ENCODE measurements at regions not wholly inside any gene's neighbourhood (a gene's known extent, or its start where the extent isn't known, plus 50 kb on each side); places are given as distances from the start of the nearest gene placed in this dataset.

DNA sequence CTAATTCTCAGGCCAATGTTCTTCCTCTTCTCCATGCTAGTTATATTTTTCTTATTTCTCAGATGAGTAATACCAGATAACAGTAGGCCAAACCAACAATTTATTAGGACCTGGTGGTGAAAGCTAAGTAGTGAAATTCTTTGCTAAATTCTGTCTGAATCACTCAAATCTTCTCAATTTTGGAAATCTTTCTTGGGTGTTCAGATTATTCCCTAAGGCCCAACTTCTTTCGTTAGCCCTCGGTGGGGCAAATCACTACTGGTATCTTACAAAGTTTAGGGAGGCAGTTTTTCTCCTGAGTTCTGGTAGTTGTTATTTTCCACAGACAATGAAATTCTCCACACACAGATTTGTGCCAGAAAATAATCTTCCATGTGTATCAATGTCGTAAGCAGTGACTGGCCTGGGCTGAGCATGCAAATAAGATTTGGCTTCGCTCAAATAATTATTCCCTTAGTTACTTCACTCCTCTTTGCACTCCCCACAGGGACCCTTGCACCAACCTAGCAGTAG is 443.5 kb upstream of the SLC14A2 start:
- H3K27ac ChIP-seq = no peak overlapping the region
- TF ChIP-seq, protein P1, sequence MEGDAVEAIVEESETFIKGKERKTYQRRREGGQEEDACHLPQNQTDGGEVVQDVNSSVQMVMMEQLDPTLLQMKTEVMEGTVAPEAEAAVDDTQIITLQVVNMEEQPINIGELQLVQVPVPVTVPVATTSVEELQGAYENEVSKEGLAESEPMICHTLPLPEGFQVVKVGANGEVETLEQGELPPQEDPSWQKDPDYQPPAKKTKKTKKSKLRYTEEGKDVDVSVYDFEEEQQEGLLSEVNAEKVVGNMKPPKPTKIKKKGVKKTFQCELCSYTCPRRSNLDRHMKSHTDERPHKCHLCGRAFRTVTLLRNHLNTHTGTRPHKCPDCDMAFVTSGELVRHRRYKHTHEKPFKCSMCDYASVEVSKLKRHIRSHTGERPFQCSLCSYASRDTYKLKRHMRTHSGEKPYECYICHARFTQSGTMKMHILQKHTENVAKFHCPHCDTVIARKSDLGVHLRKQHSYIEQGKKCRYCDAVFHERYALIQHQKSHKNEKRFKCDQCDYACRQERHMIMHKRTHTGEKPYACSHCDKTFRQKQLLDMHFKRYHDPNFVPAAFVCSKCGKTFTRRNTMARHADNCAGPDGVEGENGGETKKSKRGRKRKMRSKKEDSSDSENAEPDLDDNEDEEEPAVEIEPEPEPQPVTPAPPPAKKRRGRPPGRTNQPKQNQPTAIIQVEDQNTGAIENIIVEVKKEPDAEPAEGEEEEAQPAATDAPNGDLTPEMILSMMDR (IDR thresholded peaks at IDR 0.05) = no peak
- no peak for TF ChIP-seq POLR2A (IDR thresholded peaks at IDR 0.05)
- no peak for DNase-seq
- 83 to 97% methylated on average over 4 of the region's 4 CpGs for WGBS, 2 donors
- H3K4me1 ChIP-seq = no peaks in the 10 kb centered on the region
- no peaks in the 10 kb centered on the region for H3K36me3 ChIP-seq (ENCODE audit: low read depth, missing control alignments)
- intact Hi-C loops (cut with DNase I; ENCODE audit: low total_unique reads) = no loop called here
- no peak overlapping the region for H3K4me3 ChIP-seq
- H3K9me3 ChIP-seq = no peaks in the 10 kb centered on the region
- no peaks in the 10 kb centered on the region for H3K27me3 ChIP-seq

DNA sequence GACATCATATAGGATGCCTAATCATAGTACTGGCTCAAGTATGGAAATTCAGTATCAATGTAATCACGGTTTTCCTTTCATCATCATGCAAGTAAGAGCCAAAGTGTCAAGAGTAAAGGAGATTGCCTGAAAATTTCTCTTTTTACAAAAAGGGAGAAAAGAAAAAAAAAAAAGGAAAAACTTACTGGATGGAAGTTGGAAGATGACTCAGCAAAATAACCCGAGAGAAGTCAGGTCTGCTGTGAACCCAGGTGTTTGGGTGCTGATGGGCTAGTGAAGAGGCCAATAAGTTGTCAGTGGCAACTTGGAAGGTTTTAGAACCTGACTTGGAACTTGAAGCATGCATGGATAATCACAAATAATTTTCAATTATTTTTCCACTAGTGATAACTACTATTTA is 441.9 kb upstream of the SLC14A2 start:
- H3K27me3 ChIP-seq = no peaks in the 10 kb centered on the region
- no peaks in the 10 kb centered on the region for H3K9me3 ChIP-seq
- no peak for DNase-seq
- no peaks in the 10 kb centered on the region for H3K4me1 ChIP-seq
- 83 to 94% methylated on average over 2 of the region's 2 CpGs for WGBS, 2 donors
- no peaks in the 10 kb centered on the region for H3K36me3 ChIP-seq (ENCODE audit: low read depth, missing control alignments)
- intact Hi-C loops (cut with DNase I; ENCODE audit: low total_unique reads) = no loop called here
- no peak overlapping the region for H3K4me3 ChIP-seq
- TF ChIP-seq POLR2A (IDR thresholded peaks at IDR 0.05) = no peak
- TF ChIP-seq, protein P1 (IDR thresholded peaks at IDR 0.05) = no peak
- H3K27ac ChIP-seq = no peak overlapping the region

DNA sequence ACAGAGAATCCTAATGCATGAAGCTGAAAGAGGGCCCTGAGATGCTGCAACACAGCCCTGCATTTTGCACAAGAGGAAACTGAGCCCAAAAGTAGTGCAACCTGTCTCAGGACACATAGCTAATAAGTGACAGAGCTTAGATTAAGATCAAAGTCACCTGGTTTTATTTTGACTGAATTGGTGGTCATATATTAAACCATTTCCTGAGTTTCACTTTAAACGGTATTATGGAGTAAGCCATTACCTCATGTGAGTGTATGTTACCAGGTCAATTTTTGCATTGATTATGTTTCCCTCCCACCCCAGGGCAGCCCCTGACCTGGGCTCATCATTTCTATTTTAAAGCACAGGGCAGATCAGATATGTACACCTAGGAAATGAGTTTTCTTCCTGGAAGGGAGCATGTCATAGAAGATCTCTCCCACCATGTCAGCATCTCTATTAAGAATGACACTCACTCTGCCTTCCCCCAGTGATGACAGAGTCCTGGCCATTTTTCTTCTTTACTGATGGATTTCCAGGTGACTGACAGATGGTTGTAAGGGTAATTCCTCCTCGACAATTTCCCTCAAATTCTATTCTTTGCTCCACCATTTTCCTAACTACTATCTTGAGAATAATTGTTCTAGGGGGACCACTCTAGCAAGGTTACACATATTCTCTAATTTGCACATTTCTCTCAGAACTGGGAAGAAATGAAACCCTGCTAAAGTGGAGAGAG is 441.3 kb upstream of the SLC14A2 start:
- intact Hi-C loops (cut with DNase I; ENCODE audit: low total_unique reads) = no loop called here
- DNase-seq = no peak

DNA sequence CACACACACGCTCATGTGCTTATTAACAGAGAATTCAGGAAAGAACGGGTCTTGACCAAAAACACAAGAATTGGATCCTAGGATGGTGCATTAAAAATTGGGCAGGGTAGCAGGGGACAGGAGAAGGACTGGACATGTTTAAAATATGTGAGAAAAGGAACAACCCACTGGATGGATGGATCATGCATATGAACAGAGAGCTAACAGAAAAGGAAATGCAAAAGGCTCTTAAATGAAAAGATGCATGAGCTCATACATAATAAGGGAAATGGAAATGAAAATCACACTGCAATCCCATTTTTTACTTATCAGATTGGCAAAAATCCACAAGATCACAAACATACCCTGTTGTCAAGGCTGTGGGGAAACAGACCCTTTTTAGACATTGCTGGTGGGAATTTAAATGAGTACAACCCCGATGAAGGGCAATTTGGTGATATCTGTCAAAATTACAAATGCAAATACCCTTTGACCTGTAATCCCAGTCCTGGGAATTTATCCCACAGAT is 440.6 kb upstream of the SLC14A2 start:
- Histone ChIP-seq H3K4me1 (no peaks in the 10 kb centered on the region), H3K36me3 (ENCODE audit: low read depth, missing control alignments) (no peaks in the 10 kb centered on the region), H3K27me3 (no peaks in the 10 kb centered on the region), H3K9me3 (no peaks in the 10 kb centered on the region), H3K27ac (no peak overlapping the region), H3K4me3 (no peak overlapping the region)
- 87 to 94% methylated on average over 3 of the region's 3 CpGs for WGBS, 2 donors
- intact Hi-C loops (cut with DNase I; ENCODE audit: low total_unique reads) = no loop called here
- TF ChIP-seq, protein P1 (IDR thresholded peaks at IDR 0.05) = no peak
- no peak for TF ChIP-seq POLR2A (IDR thresholded peaks at IDR 0.05)
- no peak for DNase-seq

More for the DNA sequence above, 441.3 kb upstream of the SLC14A2 start:
- H3K9me3 ChIP-seq = no peaks in the 10 kb centered on the region
- H3K4me3 ChIP-seq = no peak overlapping the region
- 79 to 91% methylated on average over 2 of the region's 2 CpGs for WGBS, 2 donors
- no peaks in the 10 kb centered on the region for H3K27me3 ChIP-seq
- no peaks in the 10 kb centered on the region for H3K4me1 ChIP-seq
- no peaks in the 10 kb centered on the region for H3K36me3 ChIP-seq (ENCODE audit: low read depth, missing control alignments)
- no peak overlapping the region for H3K27ac ChIP-seq
- no peak for TF ChIP-seq POLR2A (IDR thresholded peaks at IDR 0.05)

DNA sequence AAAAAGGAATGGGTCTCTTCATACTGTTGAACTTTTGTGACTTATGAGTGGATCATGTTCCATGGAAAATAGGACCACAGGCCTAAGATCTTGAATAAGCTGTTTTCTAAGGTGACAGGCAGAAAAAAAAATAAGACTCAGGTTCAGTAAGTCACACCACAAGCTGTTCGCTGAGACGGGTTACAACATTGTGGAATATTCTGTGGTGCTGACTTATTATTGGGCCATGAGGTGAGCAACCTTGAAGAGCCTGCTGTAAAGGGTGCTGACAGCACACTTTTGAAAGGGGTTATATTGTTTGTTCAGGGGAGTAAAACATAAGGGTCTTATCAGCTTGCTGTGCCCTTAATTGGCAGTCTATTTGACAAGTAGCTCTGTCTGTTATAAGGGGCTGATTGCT is 439.8 kb upstream of the SLC14A2 start:
- WGBS, 2 donors = 82 to 88% methylated on average over 2 of the region's 2 CpGs
- intact Hi-C loops (cut with DNase I; ENCODE audit: low total_unique reads) = no loop called here
- Histone ChIP-seq H3K4me1 (no peaks in the 10 kb centered on the region), H3K9me3 (no peaks in the 10 kb centered on the region), H3K4me3 (no peak overlapping the region), H3K36me3 (ENCODE audit: low read depth, missing control alignments) (no peaks in the 10 kb centered on the region), H3K27ac (no peak overlapping the region), H3K27me3 (no peaks in the 10 kb centered on the region)
- DNase-seq = no peak
- no peak for TF ChIP-seq POLR2A (IDR thresholded peaks at IDR 0.05)
- TF ChIP-seq, protein P1 (IDR thresholded peaks at IDR 0.05) = no peak
